H9 (cell line): ENCODE measurements at regions not wholly inside any gene's neighbourhood (a gene's known extent, or its start where the extent isn't known, plus 50 kb on each side); places are given as distances from the start of the nearest gene placed in this dataset.

Source experiments
- DNase-seq: peaks from one replicate; pipeline ENCODE4 v3.0.0-alpha.2; 2017
- H2AFZ ChIP-seq: one replicate; pipeline ENCODE4 v1.6.1; 2013; ENCODE audit warnings: mild to moderate bottlenecking, low read length, control low read depth, moderate library complexity
- H2AK5ac ChIP-seq: 2 replicates; pipeline ENCODE4 v1.6.1; 2013; ENCODE audit warnings: low read length, control low read depth, mixed read lengths; ENCODE audit not compliant: insufficient read length
- H2BK120ac ChIP-seq: one replicate; pipeline ENCODE4 v1.6.1; 2013; ENCODE audit warnings: low read depth, mild to moderate bottlenecking, low read length, control low read depth, inconsistent platforms; ENCODE audit not compliant: poor library complexity, severe bottlenecking
- H2BK12ac ChIP-seq: 2 replicates; pipeline ENCODE4 v1.6.1; 2013; ENCODE audit warnings: low read length, control low read depth, mixed read lengths, low read depth; ENCODE audit not compliant: insufficient read length
- H2BK15ac ChIP-seq: 2 replicates; pipeline ENCODE4 v1.6.1; 2013; ENCODE audit warnings: low read depth, low read length, control low read depth
- H2BK20ac ChIP-seq: one replicate; pipeline ENCODE4 v1.6.1; 2013; ENCODE audit warnings: low read depth, mild to moderate bottlenecking, low read length, control low read depth, inconsistent platforms; ENCODE audit not compliant: poor library complexity, severe bottlenecking
- H2BK5ac ChIP-seq: 2 replicates; pipeline ENCODE4 v1.6.1; 2013; ENCODE audit warnings: low read length, control low read depth, mixed read lengths; ENCODE audit not compliant: insufficient read length
- H3K14ac ChIP-seq: 2 replicates; pipeline ENCODE4 v1.6.1; 2013; ENCODE audit warnings: low read length, control low read depth; ENCODE audit not compliant: insufficient read depth
- H3K18ac ChIP-seq: 2 replicates; pipeline ENCODE4 v1.6.1; 2013; ENCODE audit warnings: low read depth, mild to moderate bottlenecking, mixed read lengths, low read length, control low read depth; ENCODE audit not compliant: insufficient read length
- H3K23ac ChIP-seq: 2 replicates; pipeline ENCODE4 v1.6.1; 2013; ENCODE audit warnings: low read length, control low read depth, mixed read lengths, low read depth; ENCODE audit not compliant: insufficient read length
- H3K23me2 ChIP-seq: 2 replicates; pipeline ENCODE4 v1.6.1; 2013; ENCODE audit warnings: low read depth, mild to moderate bottlenecking, mixed read lengths, low read length, control low read depth; ENCODE audit not compliant: insufficient read length, poor library complexity, severe bottlenecking
- H3K27ac ChIP-seq: 2 replicates; pipeline ENCODE4 v1.5.1; 2013; ENCODE audit warnings: low read length, control low read depth, mixed read lengths, low read depth; ENCODE audit not compliant: insufficient read length
- H3K27me3 ChIP-seq: 2 replicates; pipeline ENCODE4 v1.6.1; 2013; ENCODE audit warnings: low read length, control low read depth, inconsistent platforms; ENCODE audit not compliant: insufficient read depth
- H3K4ac ChIP-seq: 2 replicates; pipeline ENCODE4 v1.6.1; 2013; ENCODE audit warnings: low read depth, mild to moderate bottlenecking, control low read depth, inconsistent platforms, low read length, moderate library complexity
- H3K4me1 ChIP-seq: 2 replicates; pipeline ENCODE4 v1.6.1; 2013; ENCODE audit warnings: low read length, control low read depth, inconsistent platforms; ENCODE audit not compliant: insufficient read depth
- H3K4me2 ChIP-seq: 2 replicates; pipeline ENCODE4 v1.6.1; 2013; ENCODE audit warnings: low read length, control low read depth, mixed read lengths; ENCODE audit not compliant: insufficient read length, insufficient read depth
- H3K56ac ChIP-seq: 2 replicates; pipeline ENCODE4 v1.6.1; 2013; ENCODE audit warnings: low read depth, mild to moderate bottlenecking, mixed read lengths, low read length, control low read depth; ENCODE audit not compliant: insufficient read length
- H3K79me1 ChIP-seq: 2 replicates; pipeline ENCODE4 v1.6.1; 2013; ENCODE audit warnings: low read depth, mild to moderate bottlenecking, moderate library complexity, low read length, control low read depth, inconsistent platforms; ENCODE audit not compliant: insufficient read depth, poor library complexity, severe bottlenecking
- H3K79me2 ChIP-seq: 2 replicates; pipeline ENCODE4 v1.6.1; 2013; ENCODE audit warnings: low read length, control low read depth, inconsistent platforms; ENCODE audit not compliant: insufficient read depth
- H3K9ac ChIP-seq: 2 replicates; pipeline ENCODE4 v1.6.1; 2013; ENCODE audit warnings: low read length, control low read depth, mixed read lengths; ENCODE audit not compliant: insufficient read length; ENCODE audit errors: extremely low read depth
- H3K9me3 ChIP-seq: one replicate; pipeline ENCODE4 v1.6.1; 2013; ENCODE audit warnings: low read depth, low read length, inconsistent platforms; ENCODE audit not compliant: control insufficient read depth
- H3T11ph ChIP-seq: one replicate; pipeline ENCODE4 v1.6.1; 2013; ENCODE audit warnings: mild to moderate bottlenecking, low read length, control low read depth, inconsistent platforms
- H4K20me1 ChIP-seq: one replicate; pipeline ENCODE4 v1.6.1; 2013; ENCODE audit not compliant: control insufficient read depth, insufficient read length, insufficient read depth
- H4K5ac ChIP-seq: 2 replicates; pipeline ENCODE4 v1.6.1; 2013; ENCODE audit warnings: low read depth, mild to moderate bottlenecking, mixed read lengths, low read length, control low read depth; ENCODE audit not compliant: insufficient read length
- H4K8ac ChIP-seq: replicated peaks from 2 replicates; pipeline ENCODE4 v1.6.1; 2013; ENCODE audit warnings: low read length, control low read depth, mixed read lengths, low read depth; ENCODE audit not compliant: insufficient read length
- H4K91ac ChIP-seq: 2 replicates; pipeline ENCODE4 v1.6.1; 2013; ENCODE audit warnings: low read depth, mild to moderate bottlenecking, moderate library complexity, mixed read lengths, low read length, control low read depth; ENCODE audit not compliant: insufficient read length
- H3K27ac Mint-ChIP-seq, 3 experiments: 2 replicates in 2 of 3; 3 replicates in 1 of 3; pipeline ENCODE4 v1.8.0; 2020 to 2021; ENCODE audit warnings: mixed read lengths in 3 of 3, mild to moderate bottlenecking in 1 of 3, moderate library complexity in 1 of 3
- H3K27me3 Mint-ChIP-seq: 2 replicates; pipeline ENCODE4 v1.8.0; 2021; ENCODE audit warnings: low read depth, mild to moderate bottlenecking, moderate library complexity, mixed read lengths
- H3K36me3 Mint-ChIP-seq, 3 experiments: 2 replicates in 2 of 3; 3 replicates in 1 of 3; pipeline ENCODE4 v1.8.0; 2020 to 2021; ENCODE audit warnings: low read depth in 3 of 3, mixed read lengths in 3 of 3; ENCODE audit not compliant: insufficient read depth in 1 of 3
- H3K4me1 Mint-ChIP-seq, 2 experiments: 2 replicates each; pipeline ENCODE4 v1.8.0; 2020; ENCODE audit warnings: mixed read lengths in 2 of 2
- H3K4me3 Mint-ChIP-seq, 2 experiments: 2 replicates in 1 of 2; 3 replicates in 1 of 2; pipeline ENCODE4 v1.8.0; 2020 to 2021; ENCODE audit warnings: mild to moderate bottlenecking in 2 of 2, mixed read lengths in 2 of 2, moderate library complexity in 1 of 2
- H3K9me3 Mint-ChIP-seq, 2 experiments: 2 replicates in 1 of 2; 3 replicates in 1 of 2; pipeline ENCODE4 v1.8.0; 2020; ENCODE audit warnings: mild to moderate bottlenecking in 2 of 2, mixed read lengths in 2 of 2, moderate library complexity in 1 of 2
- CTCF ChIP-seq: fragments of 200-600 bp; sonication (generic); conservative IDR thresholded peaks from 3 replicates; pipeline ENCODE4 v1.8.0; 2021; ENCODE audit warnings: antibody characterized with exemption, mild to moderate bottlenecking
- WGBS: extraction: QIAGEN DNeasy Blood & Tissue Kit; methylation state at CpG from one replicate; pipeline ENCODE4 v1.1.7; 2013; ENCODE audit warnings: missing lambda C conversion rate, low lambda C conversion rate, mixed read lengths; ENCODE audit not compliant: insufficient read length; ENCODE audit errors: extremely low coverage; 5-methylcytosine and 5-hydroxymethylcytosine counted together

- no peak overlapping the region for H3K18ac ChIP-seq
- DNase-seq: no peak
- Mint-ChIP-seq H3K36me3 (no peaks in the 10 kb centered on the region), H3K4me1 (no peaks in the 10 kb centered on the region), H3K4me3 (no peak overlapping the region), H3K9me3 (no peaks in the 10 kb centered on the region), H3K27ac (no peak overlapping the region), H3K27me3 (no peaks in the 10 kb centered on the region; the same call in 1 of the 2 replicates)
- no peak overlapping the region for H2BK120ac ChIP-seq
- no peaks in the 10 kb centered on the region for H4K20me1 ChIP-seq
- no peaks in the 10 kb centered on the region for H3K4me1 ChIP-seq
- no peak overlapping the region for H2BK20ac ChIP-seq
- H3K9ac ChIP-seq: no peak overlapping the region
- H3K79me2 ChIP-seq: no peaks in the 10 kb centered on the region
- WGBS: no CpG with 5 or more reads among the region's 5 CpGs
- no peak overlapping the region for H4K8ac ChIP-seq
- no peak overlapping the region for H3K4me2 ChIP-seq
- H3K27me3 ChIP-seq: no peaks in the 10 kb centered on the region
- H3K14ac ChIP-seq: no peak overlapping the region
- H3K79me1 ChIP-seq: no peaks in the 10 kb centered on the region
- no peak overlapping the region for H2BK15ac ChIP-seq
- H3K23ac ChIP-seq: no peak overlapping the region
- no peak overlapping the region for H4K5ac ChIP-seq
- H3K27ac ChIP-seq: no peak overlapping the region
- no peak overlapping the region for H2BK5ac ChIP-seq
- H3T11ph ChIP-seq: no peak overlapping the region
- no peak overlapping the region for H4K91ac ChIP-seq
- H3K56ac ChIP-seq: no peak overlapping the region
- TF ChIP-seq CTCF: no peak
- no peak overlapping the region for H2BK12ac ChIP-seq
- no peaks in the 10 kb centered on the region for H3K9me3 ChIP-seq
- no peak overlapping the region for H2AFZ ChIP-seq
- no peaks in the 10 kb centered on the region for H3K23me2 ChIP-seq
- H3K4ac ChIP-seq: no peak overlapping the region
- no peak overlapping the region for H2AK5ac ChIP-seq
Measured at GRCh38 chr2:228777855-228778355, 493.2 kb downstream of the PID1 start.
